K562 (cell line): ENCODE measurements at regions not wholly inside any gene's neighbourhood (a gene's known extent, or its start where the extent isn't known, plus 50 kb on each side); places are given as distances from the start of the nearest gene placed in this dataset.

ENCODE experiments used
- ATAC-seq: fragments of 200-7000 bp; cut with Tn5 transposase; 3 replicates; pipeline ENCODE4 v1.9.1; 2020; ENCODE audit warnings: moderate library complexity
- BruUV-seq: library from RNA; stranded (reverse); fragments of 400-500 nt; replicated peaks from 2 replicates; lab custom pipeline; 2021; lab: Mats Ljungman, UMichigan
- CTCF ChIA-PET: fragments of 300-600 bp; formaldehyde crosslinking; extraction: SDS; loops from one replicate; lab custom pipeline; 2021; ENCODE audit warnings: low intra/inter-chr PET ratio; lab: Yijun Ruan, JAX
- POLR2A ChIA-PET: fragments of 300-600, 350-650 bp; sonication (Branson Sonifier 250); formaldehyde crosslinking; extraction: SDS; loops from one replicate; lab custom pipeline; 2021; ENCODE audit warnings: antibody characterized with exemption, inconsistent platforms; lab: Yijun Ruan, JAX
- DNase-seq, 4 experiments: peaks; one replicate each; pipeline versions ENCODE4 v3.0.0 to v3.0.0-alpha.2; 2011 to 2018; ENCODE audit warnings: low spot score in 3 of 4, mixed read lengths in 3 of 4; ENCODE audit errors: extremely low read depth in 1 of 4
- FAIRE-seq: peaks from 2 replicates; lab custom pipeline; 2011; peaks lifted over from hg19 to GRCh38; lab: Jason Lieb, UNC
- H2AFZ ChIP-seq: 2 replicates; pipeline ENCODE4 v1.6.0; 2011; ENCODE audit warnings: low read depth, low read length, control low read depth, inconsistent platforms
- H3K27ac ChIP-seq: fragments of 200-600 bp; 3 replicates; pipeline ENCODE4 v1.8.0; 2011; ENCODE audit warnings: low read depth, mild to moderate bottlenecking, control low read depth, inconsistent platforms, low read length, moderate library complexity, mixed read lengths; ENCODE audit errors: extremely low read depth
- H3K27me3 ChIP-seq, 2 experiments: fragments of 300-600 bp in 1 of 2; 2 replicates in 1 of 2; 3 replicates in 1 of 2; pipeline versions ENCODE4 v1.6.0 to v1.8.0; 2011; ENCODE audit warnings: inconsistent platforms in 2 of 2, low read length in 2 of 2, mild to moderate bottlenecking in 1 of 2, mixed read lengths in 1 of 2, moderate library complexity in 1 of 2; ENCODE audit not compliant: control insufficient read depth in 2 of 2, insufficient read depth in 2 of 2
- H3K36me3 ChIP-seq: fragments of 300-600 bp; 3 replicates; pipeline ENCODE4 v1.8.0; 2011; ENCODE audit warnings: mild to moderate bottlenecking, low read length, inconsistent platforms; ENCODE audit not compliant: control insufficient read depth, insufficient read depth
- H3K4me1 ChIP-seq, 2 experiments: fragments of 200-600 bp in 1 of 2; replicated peaks in 1 of 2; 2 replicates in 1 of 2; 3 replicates in 1 of 2; pipeline versions ENCODE4 v1.5.1 to v1.8.0; 2011; ENCODE audit warnings: inconsistent platforms in 2 of 2, low read length in 2 of 2, mild to moderate bottlenecking in 1 of 2, mixed read lengths in 1 of 2, moderate library complexity in 1 of 2; ENCODE audit not compliant: control insufficient read depth in 2 of 2, insufficient read depth in 2 of 2
- H3K4me2 ChIP-seq: 2 replicates; pipeline ENCODE4 v1.6.1; 2011; ENCODE audit warnings: low read length, control low read depth, inconsistent platforms, mixed read lengths; ENCODE audit not compliant: insufficient read depth
- H3K4me3 ChIP-seq: fragments of 200-600 bp; sonication (generic), shearing (Covaris generic); 2 replicates; pipeline ENCODE4 v1.5.1; 2016; ENCODE audit warnings: control low read depth, inconsistent platforms
- H3K79me2 ChIP-seq: fragments of 200-600 bp; 3 replicates; pipeline ENCODE4 v1.8.0; 2011; ENCODE audit warnings: low read length, inconsistent platforms; ENCODE audit not compliant: control insufficient read depth, insufficient read depth
- H3K9ac ChIP-seq, 2 experiments: 2 replicates each; pipeline versions ENCODE4 v1.6.0 to v1.6.1; 2011; ENCODE audit warnings: low read depth in 2 of 2, low read length in 2 of 2, control low read depth in 1 of 2, inconsistent platforms in 1 of 2, mild to moderate bottlenecking in 1 of 2, mixed read lengths in 1 of 2; ENCODE audit not compliant: insufficient read depth in 1 of 2
- H3K9me1 ChIP-seq: one replicate; pipeline ENCODE4 v1.6.0; 2011; ENCODE audit warnings: inconsistent platforms, mild to moderate bottlenecking, low read length, moderate library complexity; ENCODE audit not compliant: control insufficient read depth, insufficient read depth
- H3K9me3 ChIP-seq: replicated peaks from 2 replicates; pipeline ENCODE4 v1.5.1; 2011; ENCODE audit warnings: low read depth, low read length, inconsistent platforms; ENCODE audit not compliant: control insufficient read depth, insufficient read depth
- H4K20me1 ChIP-seq: replicated peaks from 2 replicates; pipeline ENCODE4 v1.6.1; 2011; ENCODE audit warnings: low read length, inconsistent platforms, mixed read lengths; ENCODE audit not compliant: control insufficient read depth, insufficient read depth
- E2F3 ChIP-seq: fragments of 250-450 bp; sonication (Bioruptor Pico); IDR thresholded peaks from 2 replicates; pipeline ENCODE4 v1.4.0; 2020; ENCODE audit warnings: mild to moderate bottlenecking
- HDAC6 ChIP-seq: IDR thresholded peaks from 2 replicates; pipeline ENCODE4 v1.6.1; 2012; ENCODE audit warnings: low read depth, mild to moderate bottlenecking, control low read depth, inconsistent platforms, low read length, moderate library complexity
- JUN ChIP-seq, 2 experiments: sonication (generic) in 1 of 2; formaldehyde crosslinking in 1 of 2; IDR thresholded peaks; 2 replicates each; pipeline versions ENCODE4 v1.6.1 to v1.8.0; 2012 to 2022; ENCODE audit warnings: borderline replicate concordance in 2 of 2, mild to moderate bottlenecking in 2 of 2, improper control_type of control experiment in 1 of 2, low read depth in 1 of 2, low read length in 1 of 2, missing genetic modification reagents in 1 of 2
- KDM5B ChIP-seq: fragments of 200-600 bp; sonication (generic); IDR thresholded peaks from 2 replicates; pipeline ENCODE4 v1.6.1; 2012; ENCODE audit warnings: low read depth, mild to moderate bottlenecking, moderate library complexity, low read length, control low read depth, inconsistent platforms; ENCODE audit not compliant: insufficient replicate concordance
- SIRT6 ChIP-seq: IDR thresholded peaks from one replicate; pipeline ENCODE4 v1.6.1; 2012; ENCODE audit warnings: low read depth, mild to moderate bottlenecking, control low read depth, inconsistent platforms, low read length, moderate library complexity
- TCF3 ChIP-seq: sonication (generic); formaldehyde crosslinking; IDR thresholded peaks from 2 replicates; pipeline ENCODE4 v1.4.0; 2020; ENCODE audit warnings: mild to moderate bottlenecking, missing genetic modification reagents
- USF1 ChIP-seq: sonication (generic); formaldehyde crosslinking; IDR thresholded peaks from 2 replicates; pipeline ENCODE4 v1.9.0; 2022; ENCODE audit warnings: mild to moderate bottlenecking, missing genetic modification reagents
- ZBTB17 ChIP-seq: fragments of 450-650 bp; formaldehyde crosslinking; IDR thresholded peaks from 2 replicates; pipeline ENCODE4 v1.4.0; 2020; ENCODE audit warnings: mild to moderate bottlenecking
- WGBS: fragments of 100-300 bp; shearing (Covaris generic); methylation state at CpG from one replicate; pipeline ENCODE4 v1.1.6; 2016; ENCODE audit warnings: low coverage, mixed read lengths; ENCODE audit not compliant: insufficient coverage; ENCODE audit errors: missing lambda C conversion rate; 5-methylcytosine and 5-hydroxymethylcytosine counted together
- in situ Hi-C: fragments of 300-500 bp; cut with MboI; formaldehyde crosslinking; loops from 4 replicates; pipeline ENCODE4 v1.15.0; 2018; ENCODE audit warnings: inconsistent platforms, mixed read lengths
- intact Hi-C: fragments of 100-400 bp; cut with micrococcal nuclease; formaldehyde crosslinking; loops from 2 replicates; pipeline ENCODE4 v1.14.2; 2022
- TF ChIP-seq, protein P1 (sequence below): fragments of 250-450 bp; sonication (Bioruptor Pico); IDR thresholded peaks from 2 replicates; pipeline ENCODE4 v1.4.0; 2020
- TF ChIP-seq, protein P2 (sequence below): sonication (generic); formaldehyde crosslinking; IDR thresholded peaks from 2 replicates; pipeline ENCODE4 v1.8.0; 2023; ENCODE audit warnings: mild to moderate bottlenecking, missing genetic modification reagents

GRCh38 chr5:52441768-52442167, 345.9 kb upstream of the ITGA1 start:
- BruUV-seq = no TSS peak
- ATAC-seq (no peak), FAIRE-seq (no peak), DNase-seq (no peak)
- no peak overlapping the region for H3K27ac ChIP-seq
- ChIA-PET CTCF (no interaction called here), POLR2A (no interaction called here)
- H3K27me3 ChIP-seq = no peaks in the 10 kb centered on the region
- H3K9me3 ChIP-seq = no peaks in the 10 kb centered on the region
- no peak overlapping the region for H2AFZ ChIP-seq
- 0% methylated on average over 1 of the region's 1 CpG for WGBS
- intact Hi-C loops (no loop called here), in situ Hi-C loops (no loop called here)
- H3K9ac ChIP-seq = no peak overlapping the region
- no peaks in the 10 kb centered on the region for H3K9me1 ChIP-seq
- H3K36me3 ChIP-seq = no peaks in the 10 kb centered on the region
- no peak overlapping the region for H3K4me3 ChIP-seq
- H3K4me1 ChIP-seq = no peaks in the 10 kb centered on the region
- TF ChIP-seq, protein P1, sequence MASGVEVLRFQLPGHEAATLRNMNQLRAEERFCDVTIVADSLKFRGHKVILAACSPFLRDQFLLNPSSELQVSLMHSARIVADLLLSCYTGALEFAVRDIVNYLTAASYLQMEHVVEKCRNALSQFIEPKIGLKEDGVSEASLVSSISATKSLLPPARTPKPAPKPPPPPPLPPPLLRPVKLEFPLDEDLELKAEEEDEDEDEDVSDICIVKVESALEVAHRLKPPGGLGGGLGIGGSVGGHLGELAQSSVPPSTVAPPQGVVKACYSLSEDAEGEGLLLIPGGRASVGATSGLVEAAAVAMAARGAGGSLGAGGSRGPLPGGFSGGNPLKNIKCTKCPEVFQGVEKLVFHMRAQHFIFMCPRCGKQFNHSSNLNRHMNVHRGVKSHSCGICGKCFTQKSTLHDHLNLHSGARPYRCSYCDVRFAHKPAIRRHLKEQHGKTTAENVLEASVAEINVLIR (CRISPR knock-in tag) = no peak
- TF ChIP-seq SIRT6 = no peak
- TF ChIP-seq JUN (IDR thresholded peaks at IDR 0.05; ENCODE audit: borderline replicate concordance, low read depth, low read length) = no peak
- TF ChIP-seq JUN (CRISPR knock-in tag; IDR thresholded peaks at IDR 0.05; ENCODE audit: borderline replicate concordance) = no peak
- no peak for TF ChIP-seq ZBTB17 (CRISPR knock-in tag)
- no peak for TF ChIP-seq E2F3 (CRISPR knock-in tag)
- H4K20me1 ChIP-seq = no peaks in the 10 kb centered on the region
- H3K4me2 ChIP-seq = no peak overlapping the region
- H3K79me2 ChIP-seq = no peaks in the 10 kb centered on the region

DNA sequence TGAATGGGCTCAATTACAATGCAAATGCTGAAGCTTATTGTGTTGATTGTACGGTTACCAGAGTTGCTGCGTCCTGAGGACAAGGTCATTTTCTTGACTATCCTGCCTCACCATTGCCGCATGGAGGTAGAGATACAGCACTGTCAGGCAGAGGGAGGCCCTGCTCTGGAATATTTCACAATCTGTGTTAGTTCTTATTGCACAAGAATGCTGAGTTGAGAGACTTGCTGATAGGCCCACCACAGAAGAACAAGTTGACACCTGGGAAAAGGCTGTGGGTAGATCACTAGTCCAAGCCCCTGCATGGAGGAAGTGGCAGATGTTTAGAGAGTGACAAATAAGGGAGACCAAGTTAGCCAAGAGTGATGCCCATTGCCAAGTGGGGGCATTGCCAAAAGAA, 344.5 kb upstream of the ITGA1 start:
- WGBS = 0% methylated on average over 3 of the region's 3 CpGs
- DNase-seq (no peak), FAIRE-seq (no peak), ATAC-seq (no peak)
- Histone ChIP-seq H4K20me1 (no peaks in the 10 kb centered on the region), H3K9ac (no peak overlapping the region), H3K79me2 (no peaks in the 10 kb centered on the region), H3K4me1 (no peaks in the 10 kb centered on the region), H3K4me3 (no peak overlapping the region), H3K36me3 (no peaks in the 10 kb centered on the region), H2AFZ (no peak overlapping the region), H3K27me3 (no peaks in the 10 kb centered on the region), H3K27ac (no peak overlapping the region), H3K9me1 (no peaks in the 10 kb centered on the region), H3K9me3 (no peaks in the 10 kb centered on the region), H3K4me2 (no peak overlapping the region)
- ChIA-PET CTCF (no interaction called here), POLR2A (no interaction called here)
- in situ Hi-C loops (no loop called here), intact Hi-C loops (no loop called here)
- BruUV-seq = no TSS peak
- TF ChIP-seq HDAC6 (no peak), USF1 (CRISPR knock-in tag) (no peak), KDM5B (no peak), TCF3 (no peak)
- TF ChIP-seq, protein P2, sequence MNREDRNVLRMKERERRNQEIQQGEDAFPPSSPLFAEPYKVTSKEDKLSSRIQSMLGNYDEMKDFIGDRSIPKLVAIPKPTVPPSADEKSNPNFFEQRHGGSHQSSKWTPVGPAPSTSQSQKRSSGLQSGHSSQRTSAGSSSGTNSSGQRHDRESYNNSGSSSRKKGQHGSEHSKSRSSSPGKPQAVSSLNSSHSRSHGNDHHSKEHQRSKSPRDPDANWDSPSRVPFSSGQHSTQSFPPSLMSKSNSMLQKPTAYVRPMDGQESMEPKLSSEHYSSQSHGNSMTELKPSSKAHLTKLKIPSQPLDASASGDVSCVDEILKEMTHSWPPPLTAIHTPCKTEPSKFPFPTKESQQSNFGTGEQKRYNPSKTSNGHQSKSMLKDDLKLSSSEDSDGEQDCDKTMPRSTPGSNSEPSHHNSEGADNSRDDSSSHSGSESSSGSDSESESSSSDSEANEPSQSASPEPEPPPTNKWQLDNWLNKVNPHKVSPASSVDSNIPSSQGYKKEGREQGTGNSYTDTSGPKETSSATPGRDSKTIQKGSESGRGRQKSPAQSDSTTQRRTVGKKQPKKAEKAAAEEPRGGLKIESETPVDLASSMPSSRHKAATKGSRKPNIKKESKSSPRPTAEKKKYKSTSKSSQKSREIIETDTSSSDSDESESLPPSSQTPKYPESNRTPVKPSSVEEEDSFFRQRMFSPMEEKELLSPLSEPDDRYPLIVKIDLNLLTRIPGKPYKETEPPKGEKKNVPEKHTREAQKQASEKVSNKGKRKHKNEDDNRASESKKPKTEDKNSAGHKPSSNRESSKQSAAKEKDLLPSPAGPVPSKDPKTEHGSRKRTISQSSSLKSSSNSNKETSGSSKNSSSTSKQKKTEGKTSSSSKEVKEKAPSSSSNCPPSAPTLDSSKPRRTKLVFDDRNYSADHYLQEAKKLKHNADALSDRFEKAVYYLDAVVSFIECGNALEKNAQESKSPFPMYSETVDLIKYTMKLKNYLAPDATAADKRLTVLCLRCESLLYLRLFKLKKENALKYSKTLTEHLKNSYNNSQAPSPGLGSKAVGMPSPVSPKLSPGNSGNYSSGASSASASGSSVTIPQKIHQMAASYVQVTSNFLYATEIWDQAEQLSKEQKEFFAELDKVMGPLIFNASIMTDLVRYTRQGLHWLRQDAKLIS (CRISPR knock-in tag) = no peak
